GM20000 (cell line): ENCODE measurements at regions not wholly inside any gene's neighbourhood (a gene's known extent, or its start where the extent isn't known, plus 50 kb on each side); places are given as distances from the start of the nearest gene placed in this dataset.

ENCODE experiments used
- DNase-seq: peaks from one replicate; pipeline ENCODE4 v3.0.0; 2012; ENCODE audit warnings: low spot score
- TF ChIP-seq, protein P1 (sequence below): IDR thresholded peaks from 2 replicates; pipeline ENCODE4 v1.5.1; 2012; ENCODE audit warnings: mild to moderate bottlenecking, control low read depth; ENCODE audit errors: extremely low read depth, missing control alignments

DNA sequence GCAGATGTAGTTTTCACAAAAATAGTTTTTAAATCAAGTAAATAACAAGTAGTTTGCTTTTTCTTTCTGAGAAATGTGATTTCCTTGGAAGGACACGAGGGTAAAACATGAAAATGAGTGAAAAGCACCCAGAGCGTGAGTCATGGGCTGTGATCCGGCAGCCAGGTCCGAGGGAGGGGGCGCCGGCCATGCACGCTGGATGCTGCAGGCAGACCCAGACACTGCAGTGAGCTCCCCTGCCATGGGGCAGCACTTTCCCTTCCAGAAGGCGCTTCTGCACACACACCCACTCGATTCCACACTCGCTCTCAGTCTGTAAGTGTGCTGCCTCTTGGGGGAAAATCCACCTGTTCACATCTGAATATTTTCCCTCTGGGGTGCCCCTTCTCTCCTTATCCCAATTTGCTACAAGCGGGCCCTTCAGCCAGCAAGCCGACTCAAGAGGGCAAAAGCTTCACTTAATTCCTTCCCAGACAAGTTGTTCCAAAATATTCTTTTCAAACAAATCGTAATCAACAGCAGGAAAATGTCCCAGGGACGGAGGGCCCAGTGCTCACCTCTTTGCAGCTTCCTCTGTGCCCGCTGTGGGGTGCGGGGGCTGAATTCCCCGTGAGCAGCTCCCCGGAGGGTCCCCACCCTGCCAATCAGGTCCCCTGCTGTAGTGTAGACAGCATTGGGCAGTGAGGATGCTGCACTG, 87.0 kb upstream of the ID2 start:
- no peak for DNase-seq

DNA sequence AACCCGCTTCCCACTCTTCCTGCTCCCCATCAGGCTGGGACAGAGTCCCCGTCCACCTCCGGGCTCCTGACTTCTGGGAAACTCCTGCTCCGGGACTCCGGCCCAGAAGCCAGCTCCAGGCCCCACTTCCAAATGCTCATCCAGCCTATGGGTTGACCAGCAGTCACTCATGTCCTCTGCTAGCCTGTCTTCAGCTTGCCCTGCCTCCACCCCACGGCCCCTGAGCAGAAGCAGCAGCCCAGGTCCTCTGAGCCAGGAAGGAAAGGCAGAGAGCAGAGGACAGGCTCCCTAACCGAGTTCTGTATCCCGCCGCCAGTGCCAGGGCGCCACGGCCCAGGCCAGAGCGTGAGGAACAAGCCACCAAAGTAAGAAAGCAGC, 86.4 kb upstream of the ID2 start:
- no peak for DNase-seq
- TF ChIP-seq, protein P1, sequence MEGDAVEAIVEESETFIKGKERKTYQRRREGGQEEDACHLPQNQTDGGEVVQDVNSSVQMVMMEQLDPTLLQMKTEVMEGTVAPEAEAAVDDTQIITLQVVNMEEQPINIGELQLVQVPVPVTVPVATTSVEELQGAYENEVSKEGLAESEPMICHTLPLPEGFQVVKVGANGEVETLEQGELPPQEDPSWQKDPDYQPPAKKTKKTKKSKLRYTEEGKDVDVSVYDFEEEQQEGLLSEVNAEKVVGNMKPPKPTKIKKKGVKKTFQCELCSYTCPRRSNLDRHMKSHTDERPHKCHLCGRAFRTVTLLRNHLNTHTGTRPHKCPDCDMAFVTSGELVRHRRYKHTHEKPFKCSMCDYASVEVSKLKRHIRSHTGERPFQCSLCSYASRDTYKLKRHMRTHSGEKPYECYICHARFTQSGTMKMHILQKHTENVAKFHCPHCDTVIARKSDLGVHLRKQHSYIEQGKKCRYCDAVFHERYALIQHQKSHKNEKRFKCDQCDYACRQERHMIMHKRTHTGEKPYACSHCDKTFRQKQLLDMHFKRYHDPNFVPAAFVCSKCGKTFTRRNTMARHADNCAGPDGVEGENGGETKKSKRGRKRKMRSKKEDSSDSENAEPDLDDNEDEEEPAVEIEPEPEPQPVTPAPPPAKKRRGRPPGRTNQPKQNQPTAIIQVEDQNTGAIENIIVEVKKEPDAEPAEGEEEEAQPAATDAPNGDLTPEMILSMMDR, result no peak

More for the DNA sequence above, 87.0 kb upstream of the ID2 start:
- TF ChIP-seq, protein P1, result no peak

DNA sequence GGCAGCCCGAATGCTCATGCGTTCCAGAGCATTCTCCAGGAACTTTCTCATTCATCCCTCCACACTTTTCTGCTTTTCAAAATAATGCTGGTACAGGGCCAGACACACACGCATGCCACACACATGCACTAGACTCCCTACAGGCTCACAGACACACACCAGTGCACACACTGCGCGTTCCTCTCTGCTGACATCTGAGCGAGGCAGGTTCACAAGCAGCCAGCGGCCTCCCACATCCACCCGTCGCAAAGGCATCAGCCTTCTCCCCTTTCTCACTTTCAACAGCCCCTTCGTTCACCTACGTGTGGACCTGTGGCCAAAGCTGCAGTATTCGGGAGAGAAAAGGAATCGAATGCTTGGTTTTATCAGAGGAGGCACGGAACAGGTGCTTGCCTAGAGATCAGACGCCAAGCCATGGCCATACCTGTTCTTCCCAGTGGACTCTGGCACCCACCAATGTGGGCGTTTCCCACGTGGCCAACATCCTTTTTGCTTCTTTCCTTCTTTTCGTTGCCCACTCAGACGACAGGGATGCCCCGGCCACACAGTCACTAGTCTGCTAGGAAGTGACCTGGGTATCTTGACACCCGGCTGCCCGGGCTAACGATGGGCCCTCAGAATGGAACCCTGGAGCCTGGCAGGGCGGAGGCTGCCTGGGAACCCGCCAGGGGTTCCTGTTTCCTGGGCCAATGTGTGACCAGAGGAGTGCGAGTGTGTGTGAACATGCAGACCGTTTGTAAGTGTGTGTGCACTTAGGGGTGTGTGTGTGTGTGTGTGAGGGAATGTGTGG, 85.8 kb upstream of the ID2 start:
- DNase-seq, result no peak
- TF ChIP-seq, protein P1, result no peak

DNA sequence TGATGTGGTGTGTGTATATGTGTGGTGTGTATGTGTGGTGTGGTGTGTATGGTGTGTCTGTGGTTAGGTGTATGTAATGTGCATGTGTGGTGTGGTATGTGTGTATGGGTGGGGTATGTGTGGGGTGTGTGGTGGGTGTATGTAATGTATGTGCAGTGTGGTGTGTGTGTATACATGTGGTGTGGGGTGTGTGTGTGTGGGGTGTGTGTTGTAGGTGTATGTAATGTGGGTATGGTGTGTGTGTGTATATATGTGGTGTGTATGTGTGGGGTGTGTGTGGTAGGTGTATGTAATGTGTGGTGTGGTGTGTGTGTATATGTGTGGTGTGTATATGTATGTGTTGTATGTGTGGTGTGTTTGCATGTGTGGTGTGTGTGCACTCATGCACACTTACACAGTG, 84.8 kb upstream of the ID2 start:
- TF ChIP-seq, protein P1, result no peak
- DNase-seq, result no peak

DNA sequence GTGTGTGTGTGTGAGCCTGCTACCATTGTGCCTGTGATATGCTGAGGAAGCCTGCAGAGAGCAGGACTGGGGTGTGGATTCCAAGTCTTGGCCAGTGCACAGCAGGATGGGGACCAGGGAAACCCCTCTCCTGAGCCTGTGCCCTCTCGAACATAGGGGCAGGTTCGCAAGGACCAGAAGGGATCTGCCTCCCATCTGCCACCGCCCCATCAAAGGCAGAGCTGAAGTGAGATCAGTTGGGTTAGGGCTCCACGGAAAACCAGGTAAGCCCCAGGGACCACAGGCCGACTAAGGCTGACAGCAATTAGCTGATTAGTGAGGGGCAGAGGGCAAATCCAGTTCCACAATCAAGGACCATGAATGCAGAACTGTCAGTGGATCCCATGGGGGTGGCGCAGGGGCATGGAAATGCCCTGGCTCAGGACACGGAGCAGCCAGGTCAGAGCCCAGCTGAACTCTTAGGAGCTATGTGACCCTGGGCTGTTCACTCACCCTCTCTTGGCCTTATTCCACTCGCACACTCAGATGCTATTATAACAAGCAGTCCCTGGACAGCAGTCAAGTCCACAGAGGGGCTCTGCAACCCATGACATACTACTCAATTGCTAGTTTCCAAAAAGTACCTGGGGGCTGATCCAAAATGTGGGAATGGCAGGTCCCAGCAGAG, 84.2 kb upstream of the ID2 start:
- DNase-seq, result no peak
- TF ChIP-seq, protein P1, result no peak

DNA sequence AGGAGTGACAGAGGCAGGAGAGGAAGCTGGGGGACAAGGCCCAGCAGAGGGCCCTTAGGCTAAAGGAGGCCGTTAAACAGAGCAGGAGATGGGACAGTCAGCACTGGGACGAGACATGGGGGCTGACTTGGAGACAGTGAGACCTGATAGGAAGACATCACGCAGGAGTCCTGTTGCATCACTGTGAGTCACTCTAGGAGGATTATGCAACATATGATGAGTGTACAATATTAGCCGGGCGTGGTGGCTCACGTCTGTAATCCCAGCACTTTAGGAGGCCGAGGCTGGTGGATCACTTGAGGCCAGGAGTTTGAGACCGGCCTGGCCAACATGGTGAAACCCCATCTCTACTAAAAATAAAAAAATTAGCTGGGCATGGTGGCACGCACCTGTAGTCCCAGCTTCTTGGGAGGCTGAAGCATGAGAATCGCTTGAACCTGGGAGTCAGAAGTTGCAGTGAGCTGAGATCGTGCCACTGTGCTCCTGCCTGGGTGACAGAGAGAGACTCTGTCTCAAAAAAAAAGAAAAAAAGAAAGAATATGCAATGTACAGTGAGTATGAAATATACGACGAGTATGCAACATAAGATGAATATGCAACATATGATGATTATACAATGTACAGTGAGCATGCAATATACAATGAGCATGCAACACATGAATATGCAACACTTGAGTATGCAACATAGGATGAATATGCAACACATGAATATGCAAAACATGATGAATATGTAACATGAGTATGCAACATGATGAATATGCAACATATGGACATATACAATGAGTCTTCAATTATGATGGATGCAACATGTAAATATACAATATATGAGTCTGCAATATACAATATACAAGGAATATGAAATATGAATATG, 83.3 kb upstream of the ID2 start:
- DNase-seq, result no peak
- TF ChIP-seq, protein P1, result no peak
